Right lobe of liver (tissue), 4 donors: ENCODE measurements at regions not wholly inside any gene's neighbourhood (a gene's known extent, or its start where the extent isn't known, plus 50 kb on each side); places are given as distances from the start of the nearest gene placed in this dataset.

Experiments used
- CTCF ChIP-seq, 4 donors: fragments of 200-600 bp in 3 of 4; fragments of 450-650 bp in 1 of 4; IDR thresholded peaks; one replicate each; pipeline versions ENCODE4 v1.5.1 to v1.8.0; 2016 to 2022; ENCODE audit warnings: antibody characterized with exemption in 4 of 4, mild to moderate bottlenecking in 2 of 4
- POLR2A ChIP-seq: fragments of 450-650 bp; IDR thresholded peaks from one replicate; pipeline ENCODE4 v1.6.1; 2017; ENCODE audit warnings: antibody characterized with exemption, mild to moderate bottlenecking
- donor health status: DM: no; HTN: no; CAD: no.
- donor health status: DM: no; HTN: no; CAD: no.
- donor health status: DM: no; HTN: yes; CAD: no.

GRCh38 chr4:133982533-133983224, 218.9 kb downstream of the PABPC4L start:
- TF ChIP-seq CTCF (IDR thresholded peaks at IDR 0.05) (no peak), POLR2A (no peak)
